HEK293 (cell line): ENCODE measurements at regions not wholly inside any gene's neighbourhood (a gene's known extent, or its start where the extent isn't known, plus 50 kb on each side); places are given as distances from the start of the nearest gene placed in this dataset.

Experiments used
- BCL6B ChIP-seq: fragments of 450-650 bp; formaldehyde crosslinking; IDR thresholded peaks from 2 replicates; pipeline ENCODE4 v1.5.1; 2017; ENCODE audit warnings: missing biosample characterization, missing genetic modification characterization
- HIC1 ChIP-seq: fragments of 450-650 bp; formaldehyde crosslinking; IDR thresholded peaks from 2 replicates; pipeline ENCODE4 v1.5.1; 2016; ENCODE audit warnings: missing biosample characterization, missing genetic modification characterization
- INSM2 ChIP-seq: fragments of 450-650 bp; formaldehyde crosslinking; IDR thresholded peaks from 2 replicates; pipeline ENCODE4 v1.5.1; 2016; ENCODE audit warnings: missing biosample characterization, missing genetic modification characterization
- KLF7 ChIP-seq: fragments of 450-650 bp; formaldehyde crosslinking; IDR thresholded peaks from 2 replicates; pipeline ENCODE4 v1.5.1; 2016; ENCODE audit warnings: missing biosample characterization, missing genetic modification characterization, borderline replicate concordance
- MYNN ChIP-seq: fragments of 450-650 bp; formaldehyde crosslinking; IDR thresholded peaks from 2 replicates; pipeline ENCODE4 v1.5.1; 2016; ENCODE audit warnings: missing biosample characterization, missing genetic modification characterization, borderline replicate concordance
- PBX3 ChIP-seq: sonication (generic); formaldehyde crosslinking; IDR thresholded peaks from 2 replicates; pipeline ENCODE4 v1.8.1; 2022; ENCODE audit warnings: mild to moderate bottlenecking, moderate library complexity, missing genetic modification reagents
- SP7 ChIP-seq: fragments of 450-650 bp; formaldehyde crosslinking; IDR thresholded peaks from 2 replicates; pipeline ENCODE4 v1.5.1; 2016; ENCODE audit warnings: missing biosample characterization, missing genetic modification characterization
- YY2 ChIP-seq: fragments of 450-650 bp; formaldehyde crosslinking; IDR thresholded peaks from 2 replicates; pipeline ENCODE4 v1.5.1; 2016; ENCODE audit warnings: missing biosample characterization, missing genetic modification characterization
- ZBTB20 ChIP-seq: fragments of 450-650 bp; formaldehyde crosslinking; IDR thresholded peaks from 2 replicates; pipeline ENCODE4 v1.5.1; 2016; ENCODE audit warnings: missing biosample characterization, missing genetic modification characterization
- ZBTB44 ChIP-seq: fragments of 450-650 bp; IDR thresholded peaks from 2 replicates; pipeline ENCODE4 v1.5.1; 2018; ENCODE audit warnings: missing biosample characterization, mild to moderate bottlenecking, missing genetic modification characterization
- ZBTB49 ChIP-seq: fragments of 450-650 bp; formaldehyde crosslinking; IDR thresholded peaks from 2 replicates; pipeline ENCODE4 v1.5.1; 2016; ENCODE audit warnings: missing biosample characterization, missing genetic modification characterization, low read depth
- ZFHX2 ChIP-seq: fragments of 450-650 bp; formaldehyde crosslinking; conservative IDR thresholded peaks from 2 replicates; pipeline ENCODE4 v1.5.1; 2016; ENCODE audit warnings: missing biosample characterization, missing genetic modification characterization
- ZNF132 ChIP-seq: fragments of 450-650 bp; formaldehyde crosslinking; IDR thresholded peaks from 2 replicates; pipeline ENCODE4 v1.5.1; 2017; ENCODE audit warnings: missing biosample characterization, missing genetic modification characterization, borderline replicate concordance
- ZNF174 ChIP-seq: fragments of 450-650 bp; formaldehyde crosslinking; IDR thresholded peaks from 2 replicates; pipeline ENCODE4 v1.5.0; 2017; ENCODE audit warnings: missing biosample characterization, mild to moderate bottlenecking, missing genetic modification characterization
- ZNF202 ChIP-seq: fragments of 450-650 bp; formaldehyde crosslinking; IDR thresholded peaks from 2 replicates; pipeline ENCODE4 v1.5.1; 2016; ENCODE audit warnings: missing biosample characterization, missing genetic modification characterization, borderline replicate concordance
- ZNF223 ChIP-seq: fragments of 450-650 bp; formaldehyde crosslinking; IDR thresholded peaks from 2 replicates; pipeline ENCODE4 v1.5.1; 2016; ENCODE audit warnings: missing biosample characterization, missing genetic modification characterization
- ZNF280C ChIP-seq: fragments of 450-650 bp; formaldehyde crosslinking; IDR thresholded peaks from 2 replicates; pipeline ENCODE4 v1.5.1; 2016; ENCODE audit warnings: missing biosample characterization, missing genetic modification characterization
- ZNF571 ChIP-seq: fragments of 450-650 bp; formaldehyde crosslinking; IDR thresholded peaks from 2 replicates; pipeline ENCODE4 v1.5.0; 2017; ENCODE audit warnings: missing biosample characterization, missing genetic modification characterization
- ZNF596 ChIP-seq: fragments of 450-650 bp; IDR thresholded peaks from 2 replicates; pipeline ENCODE4 v1.5.0; 2018; ENCODE audit warnings: missing biosample characterization, mild to moderate bottlenecking, missing genetic modification characterization, moderate library complexity
- ZNF600 ChIP-seq: fragments of 450-650 bp; formaldehyde crosslinking; IDR thresholded peaks from 2 replicates; pipeline ENCODE4 v1.5.1; 2016; ENCODE audit warnings: missing biosample characterization, missing genetic modification characterization
- ZNF626 ChIP-seq: fragments of 450-650 bp; sonication (Bioruptor Pico); formaldehyde crosslinking; IDR thresholded peaks from 2 replicates; pipeline ENCODE4 v1.5.1; 2018; ENCODE audit warnings: missing biosample characterization, missing genetic modification characterization, inconsistent platforms
- ZNF639 ChIP-seq: fragments of 450-650 bp; formaldehyde crosslinking; IDR thresholded peaks from 2 replicates; pipeline ENCODE4 v1.5.1; 2016; ENCODE audit warnings: missing biosample characterization, missing genetic modification characterization
- ZNF664 ChIP-seq: fragments of 450-650 bp; formaldehyde crosslinking; IDR thresholded peaks from 2 replicates; pipeline ENCODE4 v1.5.1; 2016; ENCODE audit warnings: missing biosample characterization, missing genetic modification characterization
- ZNF843 ChIP-seq: fragments of 450-650 bp; formaldehyde crosslinking; IDR thresholded peaks from 2 replicates; pipeline ENCODE4 v1.5.1; 2016; ENCODE audit warnings: missing biosample characterization, missing genetic modification characterization
- ZSCAN30 ChIP-seq: fragments of 450-650 bp; IDR thresholded peaks from 2 replicates; pipeline ENCODE4 v1.5.1; 2018; ENCODE audit warnings: missing biosample characterization, mild to moderate bottlenecking, missing genetic modification characterization, moderate library complexity

GRCh38 chr4:30882995-30883675, 163.0 kb downstream of the PCDH7 start (continued):
- TF ChIP-seq HIC1 = no peak
- TF ChIP-seq ZBTB20 = no peak
- TF ChIP-seq ZNF596 (tag by site-specific recombination) = 0 out of 2 replicates have a peak, but pooled peaks have one; percentile 12
- no peak for TF ChIP-seq ZNF600
- no peak for TF ChIP-seq ZNF664 (tag by site-specific recombination)
- TF ChIP-seq PBX3 (CRISPR knock-in tag) = no peak
- TF ChIP-seq ZBTB49 (tag by site-specific recombination) = no peak
- TF ChIP-seq ZNF626 = no peak
- TF ChIP-seq KLF7 (tag by site-specific recombination) = no peak
- no peak for TF ChIP-seq INSM2 (tag by site-specific recombination)
- no peak for TF ChIP-seq ZNF280C (tag by site-specific recombination)
- TF ChIP-seq ZFHX2 (tag by site-specific recombination) = no peak
- TF ChIP-seq ZNF639 = no peak
- no peak for TF ChIP-seq MYNN (tag by site-specific recombination)
- TF ChIP-seq SP7 (tag by site-specific recombination) = no peak
- TF ChIP-seq YY2 (tag by site-specific recombination) = no peak
- TF ChIP-seq ZNF174 = no peak
- no peak for TF ChIP-seq ZNF571 (tag by site-specific recombination)
- peak; percentile 78 for TF ChIP-seq ZNF843 (tag by site-specific recombination)
- TF ChIP-seq ZNF223 (tag by site-specific recombination) = no peak
- peak; percentile 61; the same call in 1 of the 2 replicates for TF ChIP-seq ZBTB44 (tag by site-specific recombination)
- TF ChIP-seq ZNF202 = no peak
- TF ChIP-seq BCL6B = 0 out of 2 replicates have a peak, but pooled peaks have one; percentile 26
- TF ChIP-seq ZNF132 = no peak
- TF ChIP-seq ZSCAN30 (tag by site-specific recombination) = no peak
